ENCODE measurements at regions not wholly inside any gene's neighbourhood (a gene's known extent, or its start where the extent isn't known, plus 50 kb on each side); places are given as distances from the start of the nearest gene placed in this dataset.

DNA sequence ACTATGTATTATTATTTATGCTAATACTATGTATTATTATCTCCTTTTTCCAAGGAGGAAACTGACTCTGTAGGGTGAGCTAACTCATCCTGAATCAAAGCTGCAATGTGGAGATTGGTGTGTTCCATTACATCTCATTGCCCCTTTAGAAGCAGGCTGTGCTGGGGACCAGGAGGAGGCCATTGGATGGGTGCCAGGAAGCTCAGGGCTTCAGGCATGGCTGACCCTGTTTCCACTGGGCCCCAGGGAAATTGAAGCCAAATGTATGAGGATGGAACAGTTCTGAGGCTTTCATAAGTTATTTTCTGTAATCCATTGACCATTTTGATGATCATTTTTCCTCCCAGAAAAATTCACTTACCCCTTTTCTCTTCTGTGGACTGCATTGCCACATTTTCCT, 418.8 kb upstream of the ZFP42 start:
- Mint-ChIP-seq H3K36me3 (ENCODE audit: low read depth) (no peaks in the 10 kb centered on the region), H3K9me3 (peaks cover 11% of the 10 kb centered on the region), H3K4me3 (no peak overlapping the region), H3K27me3 (no peaks in the 10 kb centered on the region), H3K27ac (no peak overlapping the region), H3K4me1 (no peaks in the 10 kb centered on the region)
- intact Hi-C loops (cut with micrococcal nuclease), result no loop called here
- DNase-seq (no peak), ATAC-seq (ENCODE audit: low read depth) (no peak)
- CTCF ChIA-PET, result no interaction called here
- TF ChIP-seq, protein P1, sequence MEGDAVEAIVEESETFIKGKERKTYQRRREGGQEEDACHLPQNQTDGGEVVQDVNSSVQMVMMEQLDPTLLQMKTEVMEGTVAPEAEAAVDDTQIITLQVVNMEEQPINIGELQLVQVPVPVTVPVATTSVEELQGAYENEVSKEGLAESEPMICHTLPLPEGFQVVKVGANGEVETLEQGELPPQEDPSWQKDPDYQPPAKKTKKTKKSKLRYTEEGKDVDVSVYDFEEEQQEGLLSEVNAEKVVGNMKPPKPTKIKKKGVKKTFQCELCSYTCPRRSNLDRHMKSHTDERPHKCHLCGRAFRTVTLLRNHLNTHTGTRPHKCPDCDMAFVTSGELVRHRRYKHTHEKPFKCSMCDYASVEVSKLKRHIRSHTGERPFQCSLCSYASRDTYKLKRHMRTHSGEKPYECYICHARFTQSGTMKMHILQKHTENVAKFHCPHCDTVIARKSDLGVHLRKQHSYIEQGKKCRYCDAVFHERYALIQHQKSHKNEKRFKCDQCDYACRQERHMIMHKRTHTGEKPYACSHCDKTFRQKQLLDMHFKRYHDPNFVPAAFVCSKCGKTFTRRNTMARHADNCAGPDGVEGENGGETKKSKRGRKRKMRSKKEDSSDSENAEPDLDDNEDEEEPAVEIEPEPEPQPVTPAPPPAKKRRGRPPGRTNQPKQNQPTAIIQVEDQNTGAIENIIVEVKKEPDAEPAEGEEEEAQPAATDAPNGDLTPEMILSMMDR (IDR thresholded peaks at IDR 0.05), result no peak
- POLR2A ChIA-PET, result no interaction called here

DNA sequence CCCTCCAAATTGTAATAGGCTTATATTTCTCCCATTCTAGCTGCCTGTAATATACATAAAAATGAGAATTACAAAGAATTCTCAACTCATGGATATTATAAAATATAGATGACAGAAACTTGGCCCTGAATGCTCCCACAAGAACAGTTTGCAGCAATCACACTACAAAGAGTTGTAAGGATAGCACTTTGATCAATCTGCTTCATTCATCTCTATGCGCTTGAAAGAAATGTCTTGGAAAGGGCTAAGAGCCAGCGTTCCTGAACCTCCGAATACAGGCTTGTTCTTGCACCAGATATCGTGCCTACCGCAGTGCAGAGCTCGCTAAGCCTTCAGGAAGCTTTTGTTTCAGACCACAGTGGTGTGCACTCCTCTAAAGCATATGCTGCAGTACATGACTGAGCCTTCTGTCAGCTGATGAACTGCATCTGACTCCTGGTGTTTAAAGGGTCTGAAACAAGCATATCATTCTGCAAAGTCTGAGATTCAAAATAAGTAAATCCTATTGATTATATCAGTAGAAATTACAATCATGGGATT, 417.6 kb upstream of the ZFP42 start:
- Mint-ChIP-seq H3K27ac (no peak overlapping the region), H3K36me3 (ENCODE audit: low read depth) (no peaks in the 10 kb centered on the region), H3K9me3 (peaks cover 8% of the 10 kb centered on the region), H3K4me3 (no peak overlapping the region), H3K27me3 (no peaks in the 10 kb centered on the region), H3K4me1 (no peaks in the 10 kb centered on the region)
- intact Hi-C loops (cut with micrococcal nuclease), result no loop called here
- ChIA-PET POLR2A (no interaction called here), CTCF (no interaction called here)
- TF ChIP-seq, protein P1 (IDR thresholded peaks at IDR 0.05), result no peak
- DNase-seq (no peak), ATAC-seq (ENCODE audit: low read depth) (no peak)

DNA sequence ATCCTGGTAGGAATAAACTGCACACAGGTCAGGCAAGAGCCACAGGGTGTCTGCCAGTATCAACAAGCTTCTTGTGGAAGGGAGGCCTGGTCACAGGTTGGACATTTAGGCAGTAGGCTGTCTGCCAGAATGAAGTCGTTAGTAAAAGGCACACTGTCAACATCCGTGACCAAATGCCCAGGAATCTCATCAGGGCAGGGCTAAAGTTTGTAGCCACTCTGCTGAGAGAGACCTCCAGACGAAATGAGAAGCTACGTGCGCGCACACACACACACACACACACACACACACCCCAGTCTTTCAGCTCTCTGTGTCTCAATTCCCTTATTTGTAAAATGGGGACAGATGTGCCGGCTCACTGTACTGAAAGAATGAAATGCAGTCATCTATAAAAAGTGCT, 408.7 kb upstream of the ZFP42 start:
- intact Hi-C loops (cut with micrococcal nuclease), result no loop called here
- Mint-ChIP-seq H3K9me3 (no peaks in the 10 kb centered on the region), H3K4me3 (no peak overlapping the region), H3K27ac (no peak overlapping the region), H3K27me3 (no peaks in the 10 kb centered on the region), H3K4me1 (no peaks in the 10 kb centered on the region), H3K36me3 (ENCODE audit: low read depth) (no peaks in the 10 kb centered on the region)
- ChIA-PET CTCF (no interaction called here), POLR2A (no interaction called here)
- DNase-seq, result no peak
- ATAC-seq (ENCODE audit: low read depth), result no peak
- TF ChIP-seq, protein P1 (IDR thresholded peaks at IDR 0.05), result no peak

DNA sequence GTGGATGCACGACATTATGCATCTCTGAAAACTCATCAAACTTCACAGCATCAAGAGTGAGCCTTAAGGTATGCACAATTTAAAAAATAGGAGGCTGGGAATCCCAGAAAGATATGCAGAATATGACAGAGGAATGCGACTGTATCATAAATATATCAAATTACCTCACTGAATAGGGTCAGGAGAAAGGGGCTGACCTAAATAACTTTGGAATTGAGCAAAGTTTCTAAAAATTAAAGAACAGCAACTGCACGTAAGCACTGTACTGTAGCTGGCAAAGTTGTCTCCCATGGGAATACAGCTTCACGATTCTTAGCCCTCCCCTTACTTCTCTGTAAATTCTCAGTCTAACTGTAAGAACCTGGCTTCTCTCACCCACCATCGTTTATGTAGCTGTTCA, 397.4 kb upstream of the ZFP42 start:
- Mint-ChIP-seq H3K4me3 (no peak overlapping the region), H3K27ac (no peak overlapping the region), H3K27me3 (no peaks in the 10 kb centered on the region), H3K36me3 (ENCODE audit: low read depth) (no peaks in the 10 kb centered on the region), H3K9me3 (no peaks in the 10 kb centered on the region), H3K4me1 (no peaks in the 10 kb centered on the region)
- DNase-seq (no peak), ATAC-seq (ENCODE audit: low read depth) (no peak)
- TF ChIP-seq, protein P1 (IDR thresholded peaks at IDR 0.05), result no peak
- ChIA-PET POLR2A (no interaction called here), CTCF (no interaction called here)
- intact Hi-C loops (cut with micrococcal nuclease), result no loop called here

DNA sequence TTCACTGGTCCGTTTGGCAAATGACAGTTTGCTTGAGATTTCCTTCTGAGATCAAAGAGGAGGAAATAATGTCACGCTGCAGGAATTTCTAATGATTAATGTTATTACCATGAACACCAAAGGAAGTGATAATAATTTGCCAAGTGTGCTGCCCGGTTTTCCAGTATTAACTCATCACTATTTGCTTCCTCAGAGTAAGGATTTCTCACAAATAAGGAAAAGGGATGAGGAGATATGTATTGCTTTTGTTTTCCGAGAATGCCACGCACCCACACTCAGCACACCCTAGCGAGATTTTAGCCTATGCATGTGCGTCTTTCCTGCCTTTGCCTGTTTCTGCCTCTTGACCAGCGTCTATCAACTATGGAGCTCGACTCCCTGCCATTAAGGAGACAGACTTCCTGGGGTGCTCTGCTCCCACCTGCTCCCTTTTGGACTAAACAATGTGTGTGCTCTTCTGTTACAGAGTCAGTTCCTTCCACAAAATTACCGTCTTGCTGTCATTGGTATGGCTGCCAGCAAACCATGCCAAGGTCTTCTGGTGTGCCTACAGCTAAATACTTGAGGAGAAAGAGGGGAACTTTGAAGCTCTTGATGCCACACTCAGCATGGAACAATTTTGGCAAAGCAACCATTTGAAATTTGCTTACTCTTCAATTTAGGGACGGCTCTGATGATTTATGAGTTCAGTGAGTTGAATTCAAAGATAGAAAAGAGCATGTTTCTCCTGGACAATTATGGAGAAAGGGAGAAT, 393.1 kb upstream of the ZFP42 start:
- Mint-ChIP-seq H3K9me3 (no peaks in the 10 kb centered on the region), H3K4me3 (no peak overlapping the region), H3K36me3 (ENCODE audit: low read depth) (no peaks in the 10 kb centered on the region), H3K4me1 (no peaks in the 10 kb centered on the region), H3K27ac (no peak overlapping the region), H3K27me3 (no peaks in the 10 kb centered on the region)
- no peak for DNase-seq
- ChIA-PET CTCF (no interaction called here), POLR2A (no interaction called here)
- TF ChIP-seq, protein P1 (IDR thresholded peaks at IDR 0.05), result no peak
- no peak for ATAC-seq (ENCODE audit: low read depth)
- intact Hi-C loops (cut with micrococcal nuclease), result no loop called here
